ENCODE measurements at regions not wholly inside any gene's neighbourhood (a gene's known extent, or its start where the extent isn't known, plus 50 kb on each side); places are given as distances from the start of the nearest gene placed in this dataset.

DNA sequence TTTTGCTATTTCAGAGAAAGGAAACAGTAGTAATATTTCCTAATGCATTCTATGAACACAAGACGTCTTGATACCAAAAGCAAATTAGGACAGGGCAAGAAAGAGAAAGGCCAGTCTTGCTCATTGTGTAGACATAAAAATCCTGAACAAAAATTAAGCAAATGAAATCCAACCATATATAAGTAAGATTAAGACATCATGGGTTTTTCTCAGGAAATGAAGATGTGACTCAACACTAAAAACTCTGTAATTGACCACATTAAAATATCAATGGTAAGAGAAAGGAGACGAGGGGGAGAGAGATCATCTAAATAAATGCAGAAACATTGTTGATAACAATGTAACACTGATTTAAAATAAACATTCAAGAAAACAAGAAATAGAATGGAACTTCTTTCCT is 205.4 kb downstream of the SOD2 start:
- H3K27ac ChIP-seq: no peak overlapping the region
- WGBS (ENCODE audit: low lambda C conversion rate, missing lambda C conversion rate): 73% methylated on average over 2 of the region's 2 CpGs
- DNase-seq (ENCODE audit: low spot score): no peak
- no peak overlapping the region for H2AFZ ChIP-seq
- no peaks in the 10 kb centered on the region for H3K36me3 ChIP-seq (replicated peaks; ENCODE audit: insufficient read depth, low read depth)
- H3K4me3 ChIP-seq: no peak overlapping the region
- no peaks in the 10 kb centered on the region for H3K4me1 ChIP-seq (ENCODE audit: insufficient read depth)
- TF ChIP-seq, protein P1, sequence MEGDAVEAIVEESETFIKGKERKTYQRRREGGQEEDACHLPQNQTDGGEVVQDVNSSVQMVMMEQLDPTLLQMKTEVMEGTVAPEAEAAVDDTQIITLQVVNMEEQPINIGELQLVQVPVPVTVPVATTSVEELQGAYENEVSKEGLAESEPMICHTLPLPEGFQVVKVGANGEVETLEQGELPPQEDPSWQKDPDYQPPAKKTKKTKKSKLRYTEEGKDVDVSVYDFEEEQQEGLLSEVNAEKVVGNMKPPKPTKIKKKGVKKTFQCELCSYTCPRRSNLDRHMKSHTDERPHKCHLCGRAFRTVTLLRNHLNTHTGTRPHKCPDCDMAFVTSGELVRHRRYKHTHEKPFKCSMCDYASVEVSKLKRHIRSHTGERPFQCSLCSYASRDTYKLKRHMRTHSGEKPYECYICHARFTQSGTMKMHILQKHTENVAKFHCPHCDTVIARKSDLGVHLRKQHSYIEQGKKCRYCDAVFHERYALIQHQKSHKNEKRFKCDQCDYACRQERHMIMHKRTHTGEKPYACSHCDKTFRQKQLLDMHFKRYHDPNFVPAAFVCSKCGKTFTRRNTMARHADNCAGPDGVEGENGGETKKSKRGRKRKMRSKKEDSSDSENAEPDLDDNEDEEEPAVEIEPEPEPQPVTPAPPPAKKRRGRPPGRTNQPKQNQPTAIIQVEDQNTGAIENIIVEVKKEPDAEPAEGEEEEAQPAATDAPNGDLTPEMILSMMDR (IDR thresholded peaks at IDR 0.05; ENCODE audit: poor library complexity): no peak
- TF ChIP-seq EZH2 (IDR thresholded peaks at IDR 0.05; ENCODE audit: borderline replicate concordance): no peak
- no peak for TF ChIP-seq EZH2phosphoT487 (IDR thresholded peaks at IDR 0.05; ENCODE audit: low read depth, severe bottlenecking, unreplicated experiment)
- H3K9me3 ChIP-seq (ENCODE audit: low read depth): no peaks in the 10 kb centered on the region
- no peaks in the 10 kb centered on the region for H3K9me2 ChIP-seq (replicated peaks; ENCODE audit: insufficient read depth)
- no peaks in the 10 kb centered on the region for H3K79me2 ChIP-seq
- no peak overlapping the region for H3K4me2 ChIP-seq
- no peaks in the 10 kb centered on the region for H4K20me1 ChIP-seq (ENCODE audit: insufficient read depth, poor library complexity, severe bottlenecking)
- no peaks in the 10 kb centered on the region for H3K27me3 ChIP-seq

DNA sequence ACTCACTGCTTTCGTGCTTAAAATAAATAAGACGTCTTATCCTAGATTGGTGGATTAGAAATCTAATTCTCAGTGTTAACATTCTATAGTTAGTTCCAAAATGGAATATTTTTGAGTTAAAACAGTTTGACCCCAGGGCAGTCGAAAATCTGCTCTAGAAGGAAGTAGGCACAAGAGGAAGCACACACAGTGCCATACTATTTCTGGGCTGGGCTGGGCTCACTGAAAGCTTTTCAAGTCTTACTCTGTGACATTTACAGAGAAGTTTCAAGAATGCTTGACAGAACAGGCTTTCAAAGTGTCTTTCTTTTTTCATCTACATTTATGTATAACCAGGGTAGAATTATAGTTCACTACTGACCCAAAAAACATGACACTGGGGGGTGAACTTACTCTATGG is 209.8 kb downstream of the SOD2 start:
- Histone ChIP-seq H3K4me2 (no peak overlapping the region), H4K20me1 (ENCODE audit: insufficient read depth, poor library complexity, severe bottlenecking) (no peaks in the 10 kb centered on the region), H3K79me2 (no peaks in the 10 kb centered on the region), H3K4me3 (no peak overlapping the region), H3K27ac (no peak overlapping the region), H3K9me3 (ENCODE audit: low read depth) (no peaks in the 10 kb centered on the region), H3K27me3 (no peaks in the 10 kb centered on the region), H3K4me1 (ENCODE audit: insufficient read depth) (no peaks in the 10 kb centered on the region), H3K36me3 (replicated peaks; ENCODE audit: insufficient read depth, low read depth) (no peaks in the 10 kb centered on the region), H2AFZ (no peak overlapping the region), H3K9me2 (replicated peaks; ENCODE audit: insufficient read depth) (no peaks in the 10 kb centered on the region)
- no peak for DNase-seq (ENCODE audit: low spot score)
- 85% methylated on average over 3 of the region's 3 CpGs for WGBS (ENCODE audit: low lambda C conversion rate, missing lambda C conversion rate)
- TF ChIP-seq, protein P1 (IDR thresholded peaks at IDR 0.05; ENCODE audit: poor library complexity): no peak
- TF ChIP-seq EZH2 (IDR thresholded peaks at IDR 0.05; ENCODE audit: borderline replicate concordance) (no peak), EZH2phosphoT487 (IDR thresholded peaks at IDR 0.05; ENCODE audit: low read depth, severe bottlenecking, unreplicated experiment) (no peak)

DNA sequence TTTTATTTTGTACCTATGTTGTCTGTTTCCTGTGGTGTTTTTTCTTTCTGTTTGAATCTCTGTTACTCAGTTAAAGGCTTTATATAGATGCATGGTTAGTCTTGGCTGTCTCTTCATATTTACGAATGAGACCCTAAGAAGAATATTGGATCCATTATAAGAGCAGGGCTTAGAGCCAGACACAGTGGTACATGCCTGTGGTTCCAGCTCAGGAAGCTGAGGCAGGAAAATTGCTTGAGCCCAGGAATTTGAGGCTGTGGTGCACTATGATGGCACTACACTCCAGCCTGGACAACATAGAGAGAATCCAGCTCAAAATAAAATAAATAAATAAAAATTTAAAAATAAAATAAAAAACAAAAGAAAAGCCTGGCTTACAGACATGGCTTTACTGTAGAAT is 211.1 kb downstream of the SOD2 start:
- Histone ChIP-seq H3K9me2 (replicated peaks; ENCODE audit: insufficient read depth) (no peaks in the 10 kb centered on the region), H3K4me3 (no peak overlapping the region), H3K27me3 (no peaks in the 10 kb centered on the region), H3K4me1 (ENCODE audit: insufficient read depth) (no peaks in the 10 kb centered on the region), H3K9me3 (ENCODE audit: low read depth) (no peaks in the 10 kb centered on the region), H3K4me2 (no peak overlapping the region), H3K27ac (no peak overlapping the region), H2AFZ (no peak overlapping the region), H4K20me1 (ENCODE audit: insufficient read depth, poor library complexity, severe bottlenecking) (no peaks in the 10 kb centered on the region), H3K79me2 (no peaks in the 10 kb centered on the region), H3K36me3 (replicated peaks; ENCODE audit: insufficient read depth, low read depth) (no peaks in the 10 kb centered on the region)
- TF ChIP-seq EZH2phosphoT487 (IDR thresholded peaks at IDR 0.05; ENCODE audit: low read depth, severe bottlenecking, unreplicated experiment): no peak
- no peak for TF ChIP-seq EZH2 (IDR thresholded peaks at IDR 0.05; ENCODE audit: borderline replicate concordance)
- TF ChIP-seq, protein P1 (IDR thresholded peaks at IDR 0.05; ENCODE audit: poor library complexity): no peak
- WGBS (ENCODE audit: low lambda C conversion rate, missing lambda C conversion rate): 100% methylated on average over 1 of the region's 1 CpG
- DNase-seq (ENCODE audit: low spot score): no peak

DNA sequence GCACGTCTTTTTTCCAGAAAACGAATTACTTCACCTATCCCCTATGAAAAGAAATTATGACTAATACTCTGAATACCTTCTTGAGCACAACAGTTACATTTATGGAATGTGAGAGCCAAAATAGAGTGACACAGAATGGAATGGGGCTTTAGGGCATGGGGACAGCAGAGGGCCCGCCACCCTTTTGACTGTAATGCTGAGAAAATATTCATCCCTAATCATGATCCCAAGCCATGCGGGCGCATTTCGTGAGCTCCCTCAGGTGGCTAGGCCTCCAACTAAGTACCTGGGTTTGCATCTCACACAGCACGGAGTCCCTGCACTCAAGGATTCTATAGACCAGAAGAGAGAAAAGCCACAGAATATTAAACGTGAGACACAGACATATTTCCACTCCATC is 212.6 kb downstream of the SOD2 start:
- no peak overlapping the region for H3K4me3 ChIP-seq
- 84% methylated on average over 8 of the region's 8 CpGs for WGBS (ENCODE audit: low lambda C conversion rate, missing lambda C conversion rate)
- DNase-seq (ENCODE audit: low spot score): no peak

More for the DNA sequence above, 212.6 kb downstream of the SOD2 start:
- Histone ChIP-seq H2AFZ (no peak overlapping the region), H3K79me2 (no peaks in the 10 kb centered on the region), H3K9me3 (ENCODE audit: low read depth) (no peaks in the 10 kb centered on the region), H3K9me2 (replicated peaks; ENCODE audit: insufficient read depth) (no peaks in the 10 kb centered on the region), H3K4me2 (no peak overlapping the region), H4K20me1 (ENCODE audit: insufficient read depth, poor library complexity, severe bottlenecking) (no peaks in the 10 kb centered on the region), H3K4me1 (ENCODE audit: insufficient read depth) (no peaks in the 10 kb centered on the region), H3K27ac (no peak overlapping the region), H3K27me3 (no peaks in the 10 kb centered on the region), H3K36me3 (replicated peaks; ENCODE audit: insufficient read depth, low read depth) (no peaks in the 10 kb centered on the region)
- TF ChIP-seq EZH2 (IDR thresholded peaks at IDR 0.05; ENCODE audit: borderline replicate concordance) (no peak), EZH2phosphoT487 (IDR thresholded peaks at IDR 0.05; ENCODE audit: low read depth, severe bottlenecking, unreplicated experiment) (no peak)
- TF ChIP-seq, protein P1 (IDR thresholded peaks at IDR 0.05; ENCODE audit: poor library complexity): no peak

Measured in hepatocyte (in vitro differentiated cells).